ENCODE measurements at regions not wholly inside any gene's neighbourhood (a gene's known extent, or its start where the extent isn't known, plus 50 kb on each side); places are given as distances from the start of the nearest gene placed in this dataset.

- Histone ChIP-seq H3K27me3 (ENCODE audit: control insufficient read depth, insufficient read depth, low read length) (no peaks in the 10 kb centered on the region), H3K36me3 (ENCODE audit: control insufficient read depth, insufficient read depth, low read length) (no peaks in the 10 kb centered on the region), H3K4me3 (replicated peaks in 1 of 4; ENCODE audit: control extremely low read depth in 1 of 4, insufficient read depth in 1 of 4, low read depth in 3 of 4, low read length in 4 of 4) (no peak overlapping the region), H3K9me3 (ENCODE audit: control insufficient read depth, insufficient read depth, low read depth, low read length) (no peaks in the 10 kb centered on the region), H4K20me1 (ENCODE audit: control insufficient read depth, extremely low read depth, insufficient read depth, low read length) (no peaks in the 10 kb centered on the region), H2AFZ (ENCODE audit: low read length) (no peak overlapping the region), H3K27ac (ENCODE audit: insufficient read depth, low read length) (no peak overlapping the region), H3K9ac (ENCODE audit: insufficient read depth, low read length) (no peak overlapping the region), H3K4me1 (ENCODE audit: control insufficient read depth, extremely low read depth, insufficient read depth, low read length) (no peaks in the 10 kb centered on the region), H3K4me2 (ENCODE audit: extremely low read depth, insufficient read depth, low read length) (no peak overlapping the region), H3K79me2 (ENCODE audit: control insufficient read depth, insufficient read depth, low read length) (no peaks in the 10 kb centered on the region)
- no peak for DNase-seq (ENCODE audit: low read depth in 2 of 2)
- TF ChIP-seq CTCF (conservative IDR thresholded peaks at IDR 0.05 in 1 of 2, IDR thresholded peaks at IDR 0.05 in 1 of 2; ENCODE audit: low read depth in 1 of 2, low read length in 2 of 2) = no peak
- no peak for TF ChIP-seq EZH2 (IDR thresholded peaks at IDR 0.05; ENCODE audit: low read length, missing control alignments)
Observed at GRCh38 chr3:54008099-54008498, 114.3 kb upstream of the CACNA2D3 start.

- DNase-seq (ENCODE audit: low read depth in 2 of 2) = no peak
- no peak overlapping the region for H3K4me2 ChIP-seq (ENCODE audit: extremely low read depth, insufficient read depth, low read length)
- H3K4me1 ChIP-seq (ENCODE audit: control insufficient read depth, extremely low read depth, insufficient read depth, low read length) = no peaks in the 10 kb centered on the region
- H3K27ac ChIP-seq (ENCODE audit: insufficient read depth, low read length) = no peak overlapping the region
- no peaks in the 10 kb centered on the region for H3K79me2 ChIP-seq (ENCODE audit: control insufficient read depth, insufficient read depth, low read length)
- H3K9me3 ChIP-seq (ENCODE audit: control insufficient read depth, insufficient read depth, low read depth, low read length) = no peaks in the 10 kb centered on the region
- no peaks in the 10 kb centered on the region for H3K27me3 ChIP-seq (ENCODE audit: control insufficient read depth, insufficient read depth, low read length)
- H3K36me3 ChIP-seq (ENCODE audit: control insufficient read depth, insufficient read depth, low read length) = no peaks in the 10 kb centered on the region
- H4K20me1 ChIP-seq (ENCODE audit: control insufficient read depth, extremely low read depth, insufficient read depth, low read length) = no peaks in the 10 kb centered on the region
- H3K9ac ChIP-seq (ENCODE audit: insufficient read depth, low read length) = no peak overlapping the region
- TF ChIP-seq CTCF (conservative IDR thresholded peaks at IDR 0.05 in 1 of 2, IDR thresholded peaks at IDR 0.05 in 1 of 2; ENCODE audit: low read depth in 1 of 2, low read length in 2 of 2) (no peak), EZH2 (IDR thresholded peaks at IDR 0.05; ENCODE audit: low read length, missing control alignments) (no peak)
- H3K4me3 ChIP-seq (replicated peaks in 1 of 4; ENCODE audit: control extremely low read depth in 1 of 4, insufficient read depth in 1 of 4, low read depth in 3 of 4, low read length in 4 of 4) = no peak overlapping the region
- H2AFZ ChIP-seq (ENCODE audit: low read length) = no peak overlapping the region
Observed at GRCh38 chr3:54004335-54004734, 112.7 kb upstream of the SELENOK start.

- Histone ChIP-seq H3K9me3 (ENCODE audit: control insufficient read depth, insufficient read depth, low read depth, low read length) (no peaks in the 10 kb centered on the region), H3K27me3 (ENCODE audit: control insufficient read depth, insufficient read depth, low read length) (no peaks in the 10 kb centered on the region), H2AFZ (ENCODE audit: low read length) (no peak overlapping the region), H4K20me1 (ENCODE audit: control insufficient read depth, extremely low read depth, insufficient read depth, low read length) (no peaks in the 10 kb centered on the region), H3K4me1 (ENCODE audit: control insufficient read depth, extremely low read depth, insufficient read depth, low read length) (no peaks in the 10 kb centered on the region), H3K79me2 (ENCODE audit: control insufficient read depth, insufficient read depth, low read length) (no peaks in the 10 kb centered on the region), H3K27ac (ENCODE audit: insufficient read depth, low read length) (no peak overlapping the region), H3K9ac (ENCODE audit: insufficient read depth, low read length) (no peak overlapping the region), H3K4me3 (replicated peaks in 1 of 4; ENCODE audit: control extremely low read depth in 1 of 4, insufficient read depth in 1 of 4, low read depth in 3 of 4, low read length in 4 of 4) (no peak overlapping the region), H3K4me2 (ENCODE audit: extremely low read depth, insufficient read depth, low read length) (no peak overlapping the region), H3K36me3 (ENCODE audit: control insufficient read depth, insufficient read depth, low read length) (no peaks in the 10 kb centered on the region)
- TF ChIP-seq CTCF (conservative IDR thresholded peaks at IDR 0.05 in 1 of 2, IDR thresholded peaks at IDR 0.05 in 1 of 2; ENCODE audit: low read depth in 1 of 2, low read length in 2 of 2) (no peak), EZH2 (IDR thresholded peaks at IDR 0.05; ENCODE audit: low read length, missing control alignments) (no peak)
- no peak for DNase-seq (ENCODE audit: low read depth in 2 of 2)
Observed at GRCh38 chr3:54003136-54003535, 111.5 kb upstream of the SELENOK start.

Measured in fibroblast of lung (primary cell).